Nephron progenitor cell (in vitro differentiated cells): ENCODE measurements at regions not wholly inside any gene's neighbourhood (a gene's known extent, or its start where the extent isn't known, plus 50 kb on each side); places are given as distances from the start of the nearest gene placed in this dataset.

ENCODE experiments used
- DNase-seq: peaks from one replicate; pipeline ENCODE4 v3.0.0; 2021
- H3K27ac Mint-ChIP-seq: 2 replicates; pipeline ENCODE4 v1.8.0; 2021; ENCODE audit warnings: mild to moderate bottlenecking, moderate library complexity, mixed read lengths
- H3K27me3 Mint-ChIP-seq: 2 replicates; pipeline ENCODE4 v1.8.0; 2021; ENCODE audit warnings: mild to moderate bottlenecking, low read depth, mixed read lengths; ENCODE audit not compliant: poor library complexity
- H3K36me3 Mint-ChIP-seq: 2 replicates; pipeline ENCODE4 v1.8.0; 2021; ENCODE audit warnings: low read depth, mixed read lengths
- H3K4me1 Mint-ChIP-seq: 2 replicates; pipeline ENCODE4 v1.8.0; 2021; ENCODE audit warnings: mixed read lengths
- H3K4me3 Mint-ChIP-seq: 2 replicates; pipeline ENCODE4 v1.8.0; 2021; ENCODE audit warnings: mild to moderate bottlenecking, moderate library complexity, mixed read lengths
- H3K9me3 Mint-ChIP-seq: 2 replicates; pipeline ENCODE4 v1.8.0; 2021; ENCODE audit warnings: mild to moderate bottlenecking, moderate library complexity, mixed read lengths
- TF ChIP-seq, protein P1 (sequence below): fragments of 200-600 bp; sonication (generic); IDR thresholded peaks from 2 replicates; pipeline ENCODE4 v1.5.0; 2021; ENCODE audit warnings: antibody characterized with exemption

DNA sequence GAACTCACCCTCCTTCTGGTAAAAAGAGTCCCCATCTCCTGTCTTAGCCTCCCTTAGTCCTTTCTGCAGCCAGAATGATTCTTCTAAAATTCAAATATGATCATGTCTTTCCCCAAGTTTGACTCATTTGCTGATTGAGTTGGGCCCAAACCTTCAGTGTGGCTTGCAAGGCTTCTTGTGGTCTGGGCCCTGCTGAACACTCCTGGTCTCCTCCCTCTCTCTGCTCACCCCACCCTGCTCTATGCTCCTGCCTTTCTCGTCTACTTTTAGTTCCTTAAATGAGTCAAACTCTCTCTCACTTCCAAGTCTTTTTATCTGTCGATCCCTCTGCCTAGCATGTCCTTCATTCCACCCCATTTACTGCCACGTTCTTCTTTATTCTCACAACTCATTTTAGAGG lies 72.6 kb downstream of the CCR1 start:
- Mint-ChIP-seq H3K9me3 (no peaks in the 10 kb centered on the region), H3K27me3 (peaks cover 3% of the 10 kb centered on the region), H3K36me3 (no peaks in the 10 kb centered on the region), H3K4me1 (no peaks in the 10 kb centered on the region), H3K4me3 (no peak overlapping the region), H3K27ac (no peak overlapping the region)
- no peak for DNase-seq
- TF ChIP-seq, protein P1, sequence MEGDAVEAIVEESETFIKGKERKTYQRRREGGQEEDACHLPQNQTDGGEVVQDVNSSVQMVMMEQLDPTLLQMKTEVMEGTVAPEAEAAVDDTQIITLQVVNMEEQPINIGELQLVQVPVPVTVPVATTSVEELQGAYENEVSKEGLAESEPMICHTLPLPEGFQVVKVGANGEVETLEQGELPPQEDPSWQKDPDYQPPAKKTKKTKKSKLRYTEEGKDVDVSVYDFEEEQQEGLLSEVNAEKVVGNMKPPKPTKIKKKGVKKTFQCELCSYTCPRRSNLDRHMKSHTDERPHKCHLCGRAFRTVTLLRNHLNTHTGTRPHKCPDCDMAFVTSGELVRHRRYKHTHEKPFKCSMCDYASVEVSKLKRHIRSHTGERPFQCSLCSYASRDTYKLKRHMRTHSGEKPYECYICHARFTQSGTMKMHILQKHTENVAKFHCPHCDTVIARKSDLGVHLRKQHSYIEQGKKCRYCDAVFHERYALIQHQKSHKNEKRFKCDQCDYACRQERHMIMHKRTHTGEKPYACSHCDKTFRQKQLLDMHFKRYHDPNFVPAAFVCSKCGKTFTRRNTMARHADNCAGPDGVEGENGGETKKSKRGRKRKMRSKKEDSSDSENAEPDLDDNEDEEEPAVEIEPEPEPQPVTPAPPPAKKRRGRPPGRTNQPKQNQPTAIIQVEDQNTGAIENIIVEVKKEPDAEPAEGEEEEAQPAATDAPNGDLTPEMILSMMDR, result no peak

DNA sequence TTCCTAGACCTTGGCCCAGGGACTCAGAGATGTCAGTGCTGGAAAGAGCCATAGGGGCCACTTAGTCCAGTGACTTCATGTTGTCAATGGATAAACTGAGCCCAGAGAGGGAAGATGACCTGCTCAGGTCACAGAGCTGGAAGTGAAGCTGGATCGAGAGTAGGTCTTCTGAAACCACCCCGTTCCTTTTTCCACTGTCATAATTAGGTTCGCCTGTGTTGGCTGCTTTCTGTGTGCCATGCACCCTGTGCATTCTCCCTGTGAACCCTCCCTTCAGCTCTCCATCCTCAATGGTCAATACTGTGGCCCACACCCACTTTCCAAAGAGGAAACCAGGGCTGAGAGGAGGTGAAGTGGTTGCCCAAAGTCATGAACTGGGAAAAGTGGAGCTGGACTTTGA lies 74.8 kb downstream of the CCR1 start:
- Mint-ChIP-seq H3K27me3 (peaks cover 6% of the 10 kb centered on the region), H3K9me3 (no peaks in the 10 kb centered on the region), H3K4me1 (no peaks in the 10 kb centered on the region), H3K4me3 (no peak overlapping the region), H3K36me3 (no peaks in the 10 kb centered on the region), H3K27ac (no peak overlapping the region)
- DNase-seq, result no peak
- TF ChIP-seq, protein P1, result no peak

DNA sequence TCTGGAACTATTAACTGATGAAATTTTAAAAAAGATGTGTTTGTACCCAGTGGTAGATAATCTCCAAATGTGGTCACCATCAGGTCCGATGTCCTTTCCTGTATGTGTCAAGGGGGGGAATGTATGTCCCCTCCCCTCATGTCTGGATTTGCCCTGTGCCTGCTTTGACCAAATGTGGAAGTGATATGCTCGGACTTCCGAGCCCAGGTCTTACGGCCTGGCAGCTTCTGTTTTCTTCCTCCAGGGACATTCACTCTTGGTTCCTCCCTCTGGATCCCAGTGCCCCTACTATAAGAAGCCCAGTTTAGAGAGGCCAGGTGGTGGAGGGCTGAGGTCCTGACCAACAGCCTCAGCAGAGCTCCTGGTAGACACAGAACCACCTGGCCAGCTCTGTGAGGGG lies 75.5 kb downstream of the CCR1 start:
- TF ChIP-seq, protein P1, result no peak
- Mint-ChIP-seq H3K4me3 (no peak overlapping the region), H3K36me3 (no peaks in the 10 kb centered on the region), H3K27ac (no peak overlapping the region), H3K27me3 (peaks cover 13% of the 10 kb centered on the region), H3K4me1 (no peaks in the 10 kb centered on the region), H3K9me3 (no peaks in the 10 kb centered on the region)
- no peak for DNase-seq

DNA sequence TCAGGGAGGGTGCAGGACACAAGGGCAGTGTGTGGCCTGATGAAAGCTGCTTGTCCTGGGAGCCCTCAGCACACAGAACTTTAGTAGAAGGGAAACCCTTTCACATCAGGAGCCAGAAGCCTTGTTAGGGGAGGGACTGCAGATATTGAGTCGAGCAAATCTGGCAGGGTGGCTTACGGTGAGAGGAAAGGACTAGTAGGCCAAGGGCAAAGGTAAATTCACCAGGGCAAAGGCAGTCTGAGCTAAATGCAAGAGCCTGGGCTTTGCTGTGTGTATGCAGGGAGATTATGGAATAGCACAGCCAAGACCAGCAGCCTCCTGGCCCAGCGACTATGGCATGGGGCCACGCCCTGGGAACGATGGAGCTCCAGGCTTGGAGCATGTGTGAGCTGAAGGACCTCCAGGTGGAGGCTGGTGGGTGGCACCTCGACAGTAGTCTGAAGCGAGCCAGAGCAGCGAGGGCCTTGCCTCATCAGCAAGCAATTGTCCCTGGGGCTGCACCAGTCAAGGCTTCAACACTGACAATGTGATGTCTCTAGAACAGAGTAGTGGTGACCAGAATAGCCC lies 76.1 kb downstream of the CCR1 start:
- no peaks in the 10 kb centered on the region for H3K4me1 Mint-ChIP-seq
- TF ChIP-seq, protein P1, result no peak
- H3K4me3 Mint-ChIP-seq, result no peak overlapping the region
- H3K27ac Mint-ChIP-seq, result no peak overlapping the region
- no peak for DNase-seq
- H3K27me3 Mint-ChIP-seq, result peaks cover 13% of the 10 kb centered on the region
- no peaks in the 10 kb centered on the region for H3K9me3 Mint-ChIP-seq
- H3K36me3 Mint-ChIP-seq, result no peaks in the 10 kb centered on the region

DNA sequence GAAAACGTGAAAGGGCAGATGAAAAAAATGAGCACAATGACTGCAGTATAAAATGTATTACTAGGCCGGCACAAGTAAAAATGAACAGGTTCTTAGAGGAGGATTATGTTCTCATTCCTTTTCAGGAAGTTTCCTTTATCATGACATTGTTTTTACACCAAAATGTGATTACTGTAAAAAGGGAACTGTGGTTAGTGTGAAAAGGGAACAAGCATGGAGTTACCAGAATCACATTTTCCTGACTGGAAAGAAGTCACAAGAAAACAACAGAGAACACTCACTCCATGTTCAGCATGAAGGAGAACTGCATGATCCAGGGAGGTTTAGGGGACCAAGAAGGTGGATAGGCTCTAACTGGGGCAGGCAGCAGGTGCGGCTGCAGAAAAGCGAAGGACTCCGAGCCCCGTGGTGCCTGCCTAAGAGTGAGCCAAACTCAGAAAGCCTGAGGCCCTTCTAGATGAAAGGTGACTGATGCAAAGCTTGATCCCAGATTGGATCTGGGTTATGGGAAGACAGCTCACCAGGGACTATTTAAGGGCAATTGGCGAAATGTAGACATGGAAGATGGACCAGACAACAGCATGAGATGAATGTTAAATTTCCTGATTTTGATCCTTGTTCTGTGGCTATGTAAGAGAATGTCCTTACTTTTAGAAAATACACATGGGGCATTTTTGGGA lies 77.3 kb downstream of the CCR1 start:
- DNase-seq, result no peak
- no peaks in the 10 kb centered on the region for H3K4me1 Mint-ChIP-seq
- no peaks in the 10 kb centered on the region for H3K36me3 Mint-ChIP-seq
- H3K9me3 Mint-ChIP-seq, result no peaks in the 10 kb centered on the region
- no peak overlapping the region for H3K27ac Mint-ChIP-seq
- H3K4me3 Mint-ChIP-seq, result no peak overlapping the region
- peaks cover 13% of the 10 kb centered on the region for H3K27me3 Mint-ChIP-seq
- TF ChIP-seq, protein P1, result no peak
